Mesendoderm (in vitro differentiated cells): ENCODE measurements at regions not wholly inside any gene's neighbourhood (a gene's known extent, or its start where the extent isn't known, plus 50 kb on each side); places are given as distances from the start of the nearest gene placed in this dataset.
"Not testable (repeated sequence)": the region's sequence is repeated elsewhere in the genome, so short reads cannot be mapped to it uniquely, and the experiment has no call there.

Experiments used
- DNase-seq: peaks from one replicate; pipeline ENCODE4 v3.0.0; 2013
- H2AK5ac ChIP-seq: 2 replicates; pipeline ENCODE4 v1.6.1; 2013; ENCODE audit warnings: low read length, inconsistent platforms
- H2BK120ac ChIP-seq: 2 replicates; pipeline ENCODE4 v1.6.1; 2013; ENCODE audit warnings: low read depth, mild to moderate bottlenecking, low read length, moderate library complexity, mixed read lengths
- H2BK15ac ChIP-seq: replicated peaks from 2 replicates; pipeline ENCODE4 v1.6.1; 2013; ENCODE audit warnings: low read depth, mild to moderate bottlenecking, moderate library complexity
- H2BK5ac ChIP-seq: 2 replicates; pipeline ENCODE4 v1.6.1; 2013; ENCODE audit warnings: low read length, inconsistent platforms
- H3K18ac ChIP-seq: 2 replicates; pipeline ENCODE4 v1.6.1; 2013; ENCODE audit warnings: mild to moderate bottlenecking, low read length, mixed read lengths
- H3K23ac ChIP-seq: one replicate; pipeline ENCODE4 v1.6.1; 2013; ENCODE audit warnings: low read length
- H3K27ac ChIP-seq: 2 replicates; pipeline ENCODE4 v1.5.1; 2013; ENCODE audit warnings: low read depth, mild to moderate bottlenecking, inconsistent platforms, low read length, moderate library complexity
- H3K27me3 ChIP-seq: 2 replicates; pipeline ENCODE4 v1.6.1; 2013; ENCODE audit warnings: low read length, control low read depth, mild to moderate bottlenecking, inconsistent platforms; ENCODE audit not compliant: insufficient read depth, poor library complexity
- H3K36me3 ChIP-seq: 2 replicates; pipeline ENCODE4 v1.6.1; 2013; ENCODE audit warnings: low read length, inconsistent platforms; ENCODE audit not compliant: control insufficient read depth, insufficient read depth
- H3K4ac ChIP-seq: one replicate; pipeline ENCODE4 v1.6.1; 2013; ENCODE audit warnings: low read depth, mild to moderate bottlenecking, low read length, moderate library complexity
- H3K4me1 ChIP-seq: 2 replicates; pipeline ENCODE4 v1.6.1; 2013; ENCODE audit warnings: low read depth, low read length, inconsistent platforms; ENCODE audit not compliant: control insufficient read depth
- H3K4me2 ChIP-seq: 2 replicates; pipeline ENCODE4 v1.6.1; 2013; ENCODE audit warnings: low read length
- H3K4me3 ChIP-seq: 2 replicates; pipeline ENCODE4 v1.5.1; 2013; ENCODE audit warnings: mild to moderate bottlenecking, low read length
- H3K56ac ChIP-seq: one replicate; pipeline ENCODE4 v1.6.1; 2013; ENCODE audit warnings: low read length
- H3K79me1 ChIP-seq: 2 replicates; pipeline ENCODE4 v1.6.1; 2013; ENCODE audit warnings: low read length, inconsistent platforms
- H3K79me2 ChIP-seq: 2 replicates; pipeline ENCODE4 v1.6.1; 2013; ENCODE audit warnings: mild to moderate bottlenecking, low read length; ENCODE audit not compliant: control insufficient read depth, insufficient read depth
- H3K9ac ChIP-seq: 2 replicates; pipeline ENCODE4 v1.6.1; 2013; ENCODE audit warnings: low read length, inconsistent platforms
- H4K5ac ChIP-seq: one replicate; pipeline ENCODE4 v1.6.1; 2013; ENCODE audit warnings: low read length
- H4K8ac ChIP-seq: one replicate; pipeline ENCODE4 v1.6.1; 2013; ENCODE audit warnings: low read depth, mild to moderate bottlenecking, control low read depth, low read length, moderate library complexity
- WGBS: extraction: QIAGEN DNeasy Blood & Tissue Kit; methylation state at CpG from one replicate; pipeline ENCODE4 v1.1.7; 2013; ENCODE audit warnings: low lambda C conversion rate, missing lambda C conversion rate; ENCODE audit not compliant: insufficient coverage; ENCODE audit errors: extremely low coverage; 5-methylcytosine and 5-hydroxymethylcytosine counted together

GRCh38 chr5:1720396-1721110 is 79.1 kb downstream of the MRPL36 start:
- Histone ChIP-seq H3K9ac (no peak overlapping the region), H3K79me1 (no peaks in the 10 kb centered on the region), H3K36me3 (no peaks in the 10 kb centered on the region), H2BK15ac (no peak overlapping the region), H3K4me2 (no peak overlapping the region), H3K4me1 (peaks cover under 1% of the 10 kb centered on the region), H3K27me3 (no peaks in the 10 kb centered on the region), H3K23ac (no peak overlapping the region), H3K4ac (no peak overlapping the region), H4K5ac (no peak overlapping the region), H3K4me3 (no peak overlapping the region), H2BK5ac (no peak overlapping the region), H3K79me2 (no peaks in the 10 kb centered on the region), H3K27ac (no peak overlapping the region), H2AK5ac (no peak overlapping the region), H3K56ac (no peak overlapping the region), H3K18ac (no peak overlapping the region), H4K8ac (no peak overlapping the region), H2BK120ac (no peak overlapping the region)
- DNase-seq = no peak
- WGBS = no CpG with 5 or more reads among the region's 21 CpGs

GRCh38 chr5:1719860-1720259 is 79.8 kb downstream of the MRPL36 start:
- Histone ChIP-seq H3K27ac (no peak overlapping the region), H3K9ac (no peak overlapping the region)
- WGBS = no CpG with 5 or more reads among the region's 5 CpGs

GRCh38 chr5:1718669-1719068 is 81.0 kb downstream of the MRPL36 start:
- H3K36me3 ChIP-seq = no peaks in the 10 kb centered on the region
- H2BK5ac ChIP-seq = no peak overlapping the region
- H3K4me3 ChIP-seq = no peak overlapping the region
- no peak overlapping the region for H2AK5ac ChIP-seq
- no CpG with 5 or more reads among the region's 3 CpGs for WGBS
- peak; percentile 23 for DNase-seq
- no peak overlapping the region for H3K56ac ChIP-seq
- H3K79me1 ChIP-seq = no peaks in the 10 kb centered on the region
- no peak overlapping the region for H2BK15ac ChIP-seq
- H3K18ac ChIP-seq = no peak overlapping the region
- no peaks in the 10 kb centered on the region for H3K27me3 ChIP-seq
- no peak overlapping the region for H3K23ac ChIP-seq
- H3K4me2 ChIP-seq = no peak overlapping the region
- no peak overlapping the region for H3K9ac ChIP-seq
- H4K8ac ChIP-seq = no peak overlapping the region
- H3K27ac ChIP-seq = no peak overlapping the region
- H2BK120ac ChIP-seq = no peak overlapping the region
- H3K4ac ChIP-seq = no peak overlapping the region
- no peak overlapping the region for H4K5ac ChIP-seq
- H3K79me2 ChIP-seq = no peaks in the 10 kb centered on the region
- no peaks in the 10 kb centered on the region for H3K4me1 ChIP-seq

More at GRCh38 chr5:1719860-1720259, 79.8 kb downstream of the MRPL36 start:
- no peak overlapping the region for H4K5ac ChIP-seq
- H3K4me2 ChIP-seq = no peak overlapping the region
- no peak overlapping the region for H4K8ac ChIP-seq
- H2AK5ac ChIP-seq = no peak overlapping the region
- no peaks in the 10 kb centered on the region for H3K36me3 ChIP-seq
- H3K4me1 ChIP-seq = no peaks in the 10 kb centered on the region
- H3K79me2 ChIP-seq = no peaks in the 10 kb centered on the region
- no peak overlapping the region for H3K56ac ChIP-seq
- no peak for DNase-seq
- no peaks in the 10 kb centered on the region for H3K79me1 ChIP-seq
- no peak overlapping the region for H3K23ac ChIP-seq
- no peak overlapping the region for H2BK5ac ChIP-seq
- no peak overlapping the region for H3K4ac ChIP-seq
- no peak overlapping the region for H3K18ac ChIP-seq
- H3K4me3 ChIP-seq = no peak overlapping the region
- H3K27me3 ChIP-seq = no peaks in the 10 kb centered on the region
- no peak overlapping the region for H2BK15ac ChIP-seq
- H2BK120ac ChIP-seq = no peak overlapping the region

- not testable (repeated sequence) for H3K4me1 ChIP-seq, H3K36me3 ChIP-seq, H3K79me1 ChIP-seq, DNase-seq, H3K4me3 ChIP-seq, H4K5ac ChIP-seq, H2BK5ac ChIP-seq, H3K4ac ChIP-seq, H3K79me2 ChIP-seq, H4K8ac ChIP-seq, H3K27ac ChIP-seq, H3K27me3 ChIP-seq, H2BK15ac ChIP-seq, H3K23ac ChIP-seq, H3K4me2 ChIP-seq, H3K9ac ChIP-seq, H3K18ac ChIP-seq, H2AK5ac ChIP-seq, H2BK120ac ChIP-seq
- H3K56ac ChIP-seq = peak overlapping the region; percentile 64
- WGBS = no CpG with 5 or more reads among the region's 21 CpGs
These were observed 89.5 kb downstream of the MRPL36 start for GRCh38 chr5:1710091-1710490.

- DNase-seq = peak; percentile 31
- no peak overlapping the region for H4K8ac ChIP-seq
- WGBS = no CpG with 5 or more reads among the region's 16 CpGs
- no peak overlapping the region for H4K5ac ChIP-seq
- H3K56ac ChIP-seq = peak overlapping the region; percentile 75
- H3K23ac ChIP-seq = no peak overlapping the region
- H3K79me1 ChIP-seq = no peaks in the 10 kb centered on the region
- H3K9ac ChIP-seq = peak overlapping the region; percentile 34
- no peak overlapping the region for H3K4ac ChIP-seq
- H3K27me3 ChIP-seq = no peaks in the 10 kb centered on the region
- H2BK15ac ChIP-seq = no peak overlapping the region
- peak overlapping the region; percentile 29 for H3K4me2 ChIP-seq
- H3K79me2 ChIP-seq = no peaks in the 10 kb centered on the region
- H3K27ac ChIP-seq = no peak overlapping the region
- peak overlapping the region; percentile 69 for H2AK5ac ChIP-seq
- H3K36me3 ChIP-seq = no peaks in the 10 kb centered on the region
- peak overlapping the region; percentile 49 for H2BK5ac ChIP-seq
- no peak overlapping the region for H3K18ac ChIP-seq
- no peak overlapping the region for H2BK120ac ChIP-seq
- peaks cover 6% of the 10 kb centered on the region for H3K4me1 ChIP-seq
- no peak overlapping the region for H3K4me3 ChIP-seq
These were observed 90.3 kb downstream of the MRPL36 start for GRCh38 chr5:1709171-1709803.
